ENCODE measurements at regions not wholly inside any gene's neighbourhood (a gene's known extent, or its start where the extent isn't known, plus 50 kb on each side); places are given as distances from the start of the nearest gene placed in this dataset.

DNA sequence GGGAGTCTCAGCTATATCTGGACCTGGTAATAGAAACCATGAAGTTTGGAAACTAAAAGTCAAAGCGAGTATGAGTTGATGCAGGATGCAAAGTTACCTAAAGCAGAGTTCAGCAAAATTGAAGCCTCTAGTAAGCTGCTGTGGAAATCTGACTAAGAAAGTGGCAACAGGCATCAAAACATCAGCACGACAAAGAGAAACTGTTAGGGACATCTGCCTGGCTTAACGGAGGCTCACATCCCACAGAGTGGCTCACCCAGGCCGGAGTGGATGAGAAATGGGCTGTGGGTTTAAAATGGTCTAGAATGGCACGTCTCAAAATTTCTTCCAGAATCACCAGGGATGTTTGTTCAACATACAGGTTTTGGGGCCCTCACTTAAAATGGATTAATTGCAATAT, 164.1 kb upstream of the NPY start:
- POLR2A ChIA-PET, result no interaction called here
- WGBS (ENCODE audit: low lambda C conversion rate), result 61% methylated on average over 5 of the region's 5 CpGs

DNA sequence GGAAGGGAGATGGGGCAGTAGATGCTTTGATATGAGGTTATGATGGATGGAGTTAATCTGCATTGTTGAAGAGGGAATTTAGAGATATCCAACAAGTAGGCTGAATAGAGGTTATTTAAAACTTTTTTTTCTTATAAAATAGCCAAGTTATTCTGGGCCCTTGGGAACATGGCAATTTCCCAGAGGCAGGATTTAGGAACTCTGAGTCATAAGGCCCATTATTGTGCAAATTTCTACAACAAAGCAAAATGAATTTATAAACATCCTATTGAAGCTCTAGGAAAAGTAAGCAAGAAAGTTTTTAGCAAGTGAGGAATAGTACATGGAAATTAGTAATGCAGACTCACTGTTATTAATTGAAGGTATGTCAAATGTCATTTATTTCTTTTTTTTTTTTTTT, 160.9 kb upstream of the NPY start:
- H3K27ac ChIP-seq (ENCODE audit: low read depth in 2 of 2, low read length in 1 of 2), result no peak overlapping the region
- ChIA-PET CTCF (interaction anchor here (1.3 kb wide), 1 partner anchor 167 kb away, joined by 3 read pairs; no protein-coding TSS in a partner anchor), POLR2A (no interaction called here)
- H4K20me1 ChIP-seq (ENCODE audit: insufficient read depth), result no peaks in the 10 kb centered on the region
- no peaks in the 10 kb centered on the region for H3F3A ChIP-seq (replicated peaks; ENCODE audit: insufficient read depth)
- H3K4me2 ChIP-seq, result no peak overlapping the region
- 0 out of 2 replicates have a peak, but pooled peaks cover 4% of the 10 kb centered on the region for H3K27me3 ChIP-seq (ENCODE audit: insufficient read depth)
- no peak overlapping the region for H2AFZ ChIP-seq (ENCODE audit: low read depth)
- no peaks in the 10 kb centered on the region for H3K9me2 ChIP-seq
- H3K4me1 ChIP-seq (ENCODE audit: control insufficient read depth in 1 of 2, insufficient read depth in 2 of 2, low read depth in 1 of 2, low read length in 1 of 2), result peaks cover 0 to 4% of the 10 kb centered on the region in 2 experiments; a peak in 1 of 4 replicates
- no peak for TF ChIP-seq EP300 (IDR thresholded peaks at IDR 0.05; ENCODE audit: borderline replicate concordance in 1 of 2, low read depth in 1 of 2, low read length in 1 of 2)
- TF ChIP-seq EZH2phosphoT487 (IDR thresholded peaks at IDR 0.05; ENCODE audit: borderline replicate concordance, low read depth), result no peak
- no peak for TF ChIP-seq GATA2 (CRISPR knock-in tag; IDR thresholded peaks at IDR 0.05)
- no peak for TF ChIP-seq SMC3 (IDR thresholded peaks at IDR 0.05; ENCODE audit: low read depth, low read length)
- no peak for TF ChIP-seq TCF12 (IDR thresholded peaks at IDR 0.05)
- TF ChIP-seq, protein P1, sequence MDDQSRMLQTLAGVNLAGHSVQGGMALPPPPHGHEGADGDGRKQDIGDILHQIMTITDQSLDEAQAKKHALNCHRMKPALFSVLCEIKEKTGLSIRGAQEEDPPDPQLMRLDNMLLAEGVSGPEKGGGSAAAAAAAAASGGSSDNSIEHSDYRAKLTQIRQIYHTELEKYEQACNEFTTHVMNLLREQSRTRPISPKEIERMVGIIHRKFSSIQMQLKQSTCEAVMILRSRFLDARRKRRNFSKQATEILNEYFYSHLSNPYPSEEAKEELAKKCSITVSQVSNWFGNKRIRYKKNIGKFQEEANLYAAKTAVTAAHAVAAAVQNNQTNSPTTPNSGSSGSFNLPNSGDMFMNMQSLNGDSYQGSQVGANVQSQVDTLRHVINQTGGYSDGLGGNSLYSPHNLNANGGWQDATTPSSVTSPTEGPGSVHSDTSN (IDR thresholded peaks at IDR 0.05), result no peak
- TF ChIP-seq JUND (IDR thresholded peaks at IDR 0.05), result no peak
- TF ChIP-seq NFIC (IDR thresholded peaks at IDR 0.05; ENCODE audit: borderline replicate concordance), result no peak
- no peak for TF ChIP-seq RAD21 (IDR thresholded peaks at IDR 0.05; ENCODE audit: low read length)
- TF ChIP-seq SIN3A (IDR thresholded peaks at IDR 0.05; ENCODE audit: borderline replicate concordance, low read depth, low read length), result no peak
- TF ChIP-seq TEAD4 (IDR thresholded peaks at IDR 0.05; ENCODE audit: borderline replicate concordance, insufficient read depth), result no peak
- TF ChIP-seq CHD2 (IDR thresholded peaks at IDR 0.05; ENCODE audit: low read length, partially characterized antibody), result no peak
- no peak overlapping the region for H3K9ac ChIP-seq
- no peaks in the 10 kb centered on the region for H3K79me2 ChIP-seq (ENCODE audit: insufficient read depth)
- no peak overlapping the region for H3K4me3 ChIP-seq (ENCODE audit: low read depth in 2 of 2, low read length in 1 of 2)
- no peak for DNase-seq
- H3K9me3 ChIP-seq, result no peaks in the 10 kb centered on the region
- no peaks in the 10 kb centered on the region for H3K36me3 ChIP-seq (replicated peaks in 1 of 2; ENCODE audit: control insufficient read depth in 1 of 2, insufficient read depth in 2 of 2, low read length in 1 of 2)

More for the DNA sequence above, 164.1 kb upstream of the NPY start:
- TF ChIP-seq NFIC (IDR thresholded peaks at IDR 0.05; ENCODE audit: borderline replicate concordance) (no peak), JUND (IDR thresholded peaks at IDR 0.05) (no peak), FOSL2 (IDR thresholded peaks at IDR 0.05; ENCODE audit: borderline replicate concordance, low read depth) (no peak), GABPA (IDR thresholded peaks at IDR 0.05; ENCODE audit: low read depth) (no peak), SIN3A (IDR thresholded peaks at IDR 0.05; ENCODE audit: borderline replicate concordance, low read depth, low read length) (no peak), TCF12 (IDR thresholded peaks at IDR 0.05) (no peak), FOXJ3 (CRISPR knock-in tag; IDR thresholded peaks at IDR 0.05) (no peak), CHD2 (IDR thresholded peaks at IDR 0.05; ENCODE audit: low read length, partially characterized antibody) (no peak), YY1 (IDR thresholded peaks at IDR 0.05; ENCODE audit: low read depth) (no peak)
- TF ChIP-seq, protein P1 (IDR thresholded peaks at IDR 0.05), result no peak
- TF ChIP-seq, protein P2, sequence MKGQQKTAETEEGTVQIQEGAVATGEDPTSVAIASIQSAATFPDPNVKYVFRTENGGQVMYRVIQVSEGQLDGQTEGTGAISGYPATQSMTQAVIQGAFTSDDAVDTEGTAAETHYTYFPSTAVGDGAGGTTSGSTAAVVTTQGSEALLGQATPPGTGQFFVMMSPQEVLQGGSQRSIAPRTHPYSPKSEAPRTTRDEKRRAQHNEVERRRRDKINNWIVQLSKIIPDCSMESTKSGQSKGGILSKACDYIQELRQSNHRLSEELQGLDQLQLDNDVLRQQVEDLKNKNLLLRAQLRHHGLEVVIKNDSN (IDR thresholded peaks at IDR 0.05; ENCODE audit: borderline replicate concordance, low read depth), result no peak
- Histone ChIP-seq H3K9me2 (no peaks in the 10 kb centered on the region), H3K36me3 (replicated peaks in 1 of 2; ENCODE audit: control insufficient read depth in 1 of 2, insufficient read depth in 2 of 2, low read length in 1 of 2) (no peaks in the 10 kb centered on the region), H3K9ac (no peak overlapping the region), H2AFZ (ENCODE audit: low read depth) (no peak overlapping the region), H4K20me1 (ENCODE audit: insufficient read depth) (no peaks in the 10 kb centered on the region), H3F3A (replicated peaks; ENCODE audit: insufficient read depth) (no peaks in the 10 kb centered on the region), H3K9me3 (no peaks in the 10 kb centered on the region), H3K4me2 (no peak overlapping the region), H3K27me3 (ENCODE audit: insufficient read depth) (0 out of 2 replicates have a peak, but pooled peaks cover 4% of the 10 kb centered on the region), H3K79me2 (ENCODE audit: insufficient read depth) (no peaks in the 10 kb centered on the region), H3K4me1 (ENCODE audit: control insufficient read depth in 1 of 2, insufficient read depth in 2 of 2, low read depth in 1 of 2, low read length in 1 of 2) (peaks cover 0 to 4% of the 10 kb centered on the region in 2 experiments; a peak in 1 of 4 replicates), H3K27ac (ENCODE audit: low read depth in 2 of 2, low read length in 1 of 2) (no peak overlapping the region), H3K4me3 (ENCODE audit: low read depth in 2 of 2, low read length in 1 of 2) (no peak overlapping the region)
- CTCF ChIA-PET, result interaction anchor here (1.2 kb wide), 1 partner anchor 26 kb away, joined by 3 read pairs; no protein-coding TSS in a partner anchor
- no peak for DNase-seq

Data from SK-N-SH (cell line).